HEK293 (cell line): ENCODE measurements at regions not wholly inside any gene's neighbourhood (a gene's known extent, or its start where the extent isn't known, plus 50 kb on each side); places are given as distances from the start of the nearest gene placed in this dataset.

Experiments
- HOXA7 ChIP-seq: sonication (generic); formaldehyde crosslinking; IDR thresholded peaks from 2 replicates; pipeline ENCODE4 v1.8.1; 2022; ENCODE audit warnings: missing genetic modification reagents, borderline replicate concordance
- SALL2 ChIP-seq: fragments of 450-650 bp; formaldehyde crosslinking; IDR thresholded peaks from 2 replicates; pipeline ENCODE4 v1.5.0; 2017; ENCODE audit warnings: missing biosample characterization, mild to moderate bottlenecking, missing genetic modification characterization, borderline replicate concordance
- ZBTB17 ChIP-seq: fragments of 450-650 bp; formaldehyde crosslinking; IDR thresholded peaks from 2 replicates; pipeline ENCODE4 v1.5.1; 2016; ENCODE audit warnings: missing biosample characterization, missing genetic modification characterization
- TF ChIP-seq, protein P1 (sequence below): fragments of 450-650 bp; formaldehyde crosslinking; IDR thresholded peaks from 2 replicates; pipeline ENCODE4 v1.5.1; 2017; ENCODE audit warnings: missing biosample characterization, missing genetic modification characterization
- TF ChIP-seq, protein P2 (sequence below): fragments of 450-650 bp; formaldehyde crosslinking; IDR thresholded peaks from 2 replicates; pipeline ENCODE4 v1.5.1; 2016; ENCODE audit warnings: missing biosample characterization, missing genetic modification characterization

DNA sequence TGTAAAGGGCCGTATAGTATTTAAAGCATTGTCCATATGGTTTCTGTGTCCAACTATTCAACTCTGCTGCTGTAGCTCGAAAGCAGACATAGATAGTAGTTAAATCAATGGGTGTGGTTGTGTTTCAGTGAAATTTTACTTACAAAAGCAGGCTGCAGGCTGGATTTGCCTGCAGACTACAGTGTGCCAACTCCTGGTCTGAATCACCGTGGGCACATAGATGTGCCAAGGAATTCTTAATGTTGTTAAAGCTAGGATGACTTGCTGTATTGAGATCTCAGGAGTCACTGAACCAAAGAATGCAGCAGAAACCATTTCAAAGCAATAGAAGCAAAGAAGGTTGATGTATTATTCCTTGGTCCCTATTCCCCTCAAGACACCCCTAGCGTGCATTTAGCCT, 379.0 kb downstream of the STIM2 start:
- TF ChIP-seq, protein P1, sequence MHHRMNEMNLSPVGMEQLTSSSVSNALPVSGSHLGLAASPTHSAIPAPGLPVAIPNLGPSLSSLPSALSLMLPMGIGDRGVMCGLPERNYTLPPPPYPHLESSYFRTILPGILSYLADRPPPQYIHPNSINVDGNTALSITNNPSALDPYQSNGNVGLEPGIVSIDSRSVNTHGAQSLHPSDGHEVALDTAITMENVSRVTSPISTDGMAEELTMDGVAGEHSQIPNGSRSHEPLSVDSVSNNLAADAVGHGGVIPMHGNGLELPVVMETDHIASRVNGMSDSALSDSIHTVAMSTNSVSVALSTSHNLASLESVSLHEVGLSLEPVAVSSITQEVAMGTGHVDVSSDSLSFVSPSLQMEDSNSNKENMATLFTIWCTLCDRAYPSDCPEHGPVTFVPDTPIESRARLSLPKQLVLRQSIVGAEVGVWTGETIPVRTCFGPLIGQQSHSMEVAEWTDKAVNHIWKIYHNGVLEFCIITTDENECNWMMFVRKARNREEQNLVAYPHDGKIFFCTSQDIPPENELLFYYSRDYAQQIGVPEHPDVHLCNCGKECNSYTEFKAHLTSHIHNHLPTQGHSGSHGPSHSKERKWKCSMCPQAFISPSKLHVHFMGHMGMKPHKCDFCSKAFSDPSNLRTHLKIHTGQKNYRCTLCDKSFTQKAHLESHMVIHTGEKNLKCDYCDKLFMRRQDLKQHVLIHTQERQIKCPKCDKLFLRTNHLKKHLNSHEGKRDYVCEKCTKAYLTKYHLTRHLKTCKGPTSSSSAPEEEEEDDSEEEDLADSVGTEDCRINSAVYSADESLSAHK (tag by site-specific recombination) = no peak
- TF ChIP-seq SALL2 (tag by site-specific recombination) = no peak
- TF ChIP-seq HOXA7 (CRISPR knock-in tag) = no peak
- TF ChIP-seq ZBTB17 (tag by site-specific recombination) = no peak
- TF ChIP-seq, protein P2, sequence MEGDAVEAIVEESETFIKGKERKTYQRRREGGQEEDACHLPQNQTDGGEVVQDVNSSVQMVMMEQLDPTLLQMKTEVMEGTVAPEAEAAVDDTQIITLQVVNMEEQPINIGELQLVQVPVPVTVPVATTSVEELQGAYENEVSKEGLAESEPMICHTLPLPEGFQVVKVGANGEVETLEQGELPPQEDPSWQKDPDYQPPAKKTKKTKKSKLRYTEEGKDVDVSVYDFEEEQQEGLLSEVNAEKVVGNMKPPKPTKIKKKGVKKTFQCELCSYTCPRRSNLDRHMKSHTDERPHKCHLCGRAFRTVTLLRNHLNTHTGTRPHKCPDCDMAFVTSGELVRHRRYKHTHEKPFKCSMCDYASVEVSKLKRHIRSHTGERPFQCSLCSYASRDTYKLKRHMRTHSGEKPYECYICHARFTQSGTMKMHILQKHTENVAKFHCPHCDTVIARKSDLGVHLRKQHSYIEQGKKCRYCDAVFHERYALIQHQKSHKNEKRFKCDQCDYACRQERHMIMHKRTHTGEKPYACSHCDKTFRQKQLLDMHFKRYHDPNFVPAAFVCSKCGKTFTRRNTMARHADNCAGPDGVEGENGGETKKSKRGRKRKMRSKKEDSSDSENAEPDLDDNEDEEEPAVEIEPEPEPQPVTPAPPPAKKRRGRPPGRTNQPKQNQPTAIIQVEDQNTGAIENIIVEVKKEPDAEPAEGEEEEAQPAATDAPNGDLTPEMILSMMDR (tag by site-specific recombination) = no peak
